Keratinocyte (primary cell): ENCODE measurements at regions not wholly inside any gene's neighbourhood (a gene's known extent, or its start where the extent isn't known, plus 50 kb on each side); places are given as distances from the start of the nearest gene placed in this dataset.

Experiments used
- EZH2 ChIP-seq: IDR thresholded peaks from one replicate; pipeline ENCODE4 v1.6.1; 2012; ENCODE audit warnings: inconsistent platforms, mild to moderate bottlenecking, low read length, moderate library complexity
- TF ChIP-seq, protein P1 (sequence below), 3 experiments: IDR thresholded peaks in 1 of 3; conservative IDR thresholded peaks in 1 of 3; optimal IDR thresholded peaks in 1 of 3; 2 replicates in 2 of 3; 3 replicates in 1 of 3; pipeline versions ENCODE3 to v1.5.1; 2011; ENCODE audit warnings: low read length in 3 of 3, mild to moderate bottlenecking in 3 of 3, moderate library complexity in 2 of 3, control low read depth in 1 of 3, inconsistent platforms in 1 of 3; ENCODE audit not compliant: insufficient read depth in 2 of 3; ENCODE audit errors: extremely low read depth in 1 of 3

DNA sequence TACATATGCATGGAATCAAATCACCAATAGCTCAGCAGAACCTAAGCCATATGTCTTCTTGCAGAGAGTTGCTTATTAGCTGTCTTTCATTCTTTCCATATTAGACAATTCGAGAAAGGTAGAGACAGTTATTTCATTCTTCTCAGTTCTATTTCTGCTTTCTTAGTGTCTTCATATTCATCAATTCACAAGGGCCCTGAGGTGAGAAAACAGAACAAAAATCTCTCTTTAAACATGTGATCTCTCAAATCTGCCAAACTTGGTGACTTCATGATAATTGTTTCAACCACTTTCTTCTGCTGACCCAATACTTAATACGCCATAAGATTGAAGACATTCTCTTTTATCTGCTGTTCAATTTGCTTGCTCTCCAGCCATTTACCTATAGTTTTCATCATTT is 229.7 kb upstream of the MARCKS start:
- no peak for TF ChIP-seq EZH2
- TF ChIP-seq, protein P1, sequence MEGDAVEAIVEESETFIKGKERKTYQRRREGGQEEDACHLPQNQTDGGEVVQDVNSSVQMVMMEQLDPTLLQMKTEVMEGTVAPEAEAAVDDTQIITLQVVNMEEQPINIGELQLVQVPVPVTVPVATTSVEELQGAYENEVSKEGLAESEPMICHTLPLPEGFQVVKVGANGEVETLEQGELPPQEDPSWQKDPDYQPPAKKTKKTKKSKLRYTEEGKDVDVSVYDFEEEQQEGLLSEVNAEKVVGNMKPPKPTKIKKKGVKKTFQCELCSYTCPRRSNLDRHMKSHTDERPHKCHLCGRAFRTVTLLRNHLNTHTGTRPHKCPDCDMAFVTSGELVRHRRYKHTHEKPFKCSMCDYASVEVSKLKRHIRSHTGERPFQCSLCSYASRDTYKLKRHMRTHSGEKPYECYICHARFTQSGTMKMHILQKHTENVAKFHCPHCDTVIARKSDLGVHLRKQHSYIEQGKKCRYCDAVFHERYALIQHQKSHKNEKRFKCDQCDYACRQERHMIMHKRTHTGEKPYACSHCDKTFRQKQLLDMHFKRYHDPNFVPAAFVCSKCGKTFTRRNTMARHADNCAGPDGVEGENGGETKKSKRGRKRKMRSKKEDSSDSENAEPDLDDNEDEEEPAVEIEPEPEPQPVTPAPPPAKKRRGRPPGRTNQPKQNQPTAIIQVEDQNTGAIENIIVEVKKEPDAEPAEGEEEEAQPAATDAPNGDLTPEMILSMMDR (optimal IDR thresholded peaks at IDR 0.05 in 1 of 3, IDR thresholded peaks at IDR 0.05 in 1 of 3, conservative IDR thresholded peaks at IDR 0.05 in 1 of 3; ENCODE audit: extremely low read depth in 1 of 3, insufficient read depth in 2 of 3, low read length in 3 of 3): no peak
